Testis (tissue), 2 donors: ENCODE measurements at regions not wholly inside any gene's neighbourhood (a gene's known extent, or its start where the extent isn't known, plus 50 kb on each side); places are given as distances from the start of the nearest gene placed in this dataset.

Experiments used
- CTCF ChIP-seq, 3 experiments: fragments of 450-650 bp in 2 of 3; fragments of 200-600 bp in 1 of 3; sonication (generic) in 1 of 3; IDR thresholded peaks; one replicate each; pipeline ENCODE4 v1.5.1; 2016 to 2019; ENCODE audit warnings: antibody characterized with exemption in 3 of 3, mild to moderate bottlenecking in 2 of 3, moderate library complexity in 1 of 3
- POLR2A ChIP-seq: fragments of 450-650 bp; IDR thresholded peaks from one replicate; pipeline ENCODE4 v1.6.1; 2017; ENCODE audit warnings: antibody characterized with exemption, mild to moderate bottlenecking, moderate library complexity

DNA sequence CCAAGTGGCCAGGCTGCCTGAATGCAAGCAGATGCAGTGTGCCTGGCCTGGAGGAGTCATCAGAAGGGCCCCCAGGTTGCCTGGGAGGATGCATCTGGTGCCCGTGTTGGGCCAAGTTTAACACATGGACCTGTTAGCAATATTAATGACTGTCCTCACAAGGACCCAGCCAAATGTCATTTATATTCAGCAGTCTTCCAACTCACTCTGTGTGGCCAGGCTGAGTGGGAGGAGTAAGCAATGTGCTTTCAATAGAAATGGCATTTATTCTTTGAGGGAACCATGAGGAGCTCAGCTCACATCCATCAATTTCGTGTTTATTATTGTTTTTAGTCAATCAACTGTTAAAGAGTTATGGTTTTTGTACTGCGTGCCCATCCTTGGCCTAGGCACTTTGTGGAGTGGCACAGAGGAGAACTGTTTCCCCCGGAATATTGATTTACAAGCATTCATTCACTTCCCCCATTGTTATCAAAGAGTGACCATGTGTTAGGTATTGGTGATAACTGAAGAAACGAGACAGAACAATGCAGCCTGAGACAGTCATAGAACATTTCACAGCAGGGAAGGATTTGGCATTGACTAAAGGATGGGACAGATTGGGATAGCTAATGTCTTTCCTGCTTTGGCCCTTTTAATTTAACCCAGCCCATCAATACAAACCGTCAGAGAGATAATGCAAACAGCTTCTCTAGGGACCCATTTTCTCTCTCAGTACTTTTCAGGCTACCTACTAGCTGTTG lies 725.2 kb downstream of the TSN start:
- TF ChIP-seq CTCF (IDR thresholded peaks at IDR 0.05) (no peak), POLR2A (no peak)
